H7 (cell line): ENCODE measurements at regions not wholly inside any gene's neighbourhood (a gene's known extent, or its start where the extent isn't known, plus 50 kb on each side); places are given as distances from the start of the nearest gene placed in this dataset.

Experiments
- DNase-seq: peaks from one replicate; pipeline ENCODE4 v3.0.0; 2012
- H3K27me3 ChIP-seq: 2 replicates; pipeline ENCODE4 v1.6.0; 2011; ENCODE audit warnings: mild to moderate bottlenecking, low read length; ENCODE audit not compliant: control insufficient read depth, insufficient read depth
- H3K36me3 ChIP-seq: replicated peaks from 2 replicates; pipeline ENCODE4 v1.5.1; 2011; ENCODE audit warnings: low read length; ENCODE audit not compliant: control insufficient read depth, insufficient read depth
- H3K4me3 ChIP-seq: 2 replicates; pipeline ENCODE4 v1.5.1; 2011; ENCODE audit warnings: low read depth, mild to moderate bottlenecking, control low read depth, low read length, moderate library complexity; ENCODE audit not compliant: insufficient read depth

DNA sequence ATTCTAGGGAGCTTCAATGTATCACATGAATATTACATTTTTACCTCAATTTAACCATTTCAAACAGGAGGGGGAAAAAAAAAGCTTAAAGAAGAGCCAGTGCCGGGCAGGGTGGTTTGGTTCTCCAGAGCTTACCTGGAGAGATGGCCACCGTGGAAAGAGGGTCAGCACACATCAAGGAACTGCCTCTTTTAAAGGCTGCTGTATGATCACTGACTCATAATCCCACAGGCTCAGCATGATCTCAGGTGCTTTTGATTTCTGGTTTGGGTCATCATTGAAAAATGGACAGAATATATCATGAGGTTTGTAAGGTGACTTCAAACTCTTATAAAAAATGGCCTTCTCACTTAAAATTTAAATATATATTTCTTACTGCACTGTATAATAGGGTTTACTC is 67.5 kb upstream of the MDFIC start:
- no peaks in the 10 kb centered on the region for H3K27me3 ChIP-seq
- H3K4me3 ChIP-seq = no peak overlapping the region
- no peaks in the 10 kb centered on the region for H3K36me3 ChIP-seq
- no peak for DNase-seq

DNA sequence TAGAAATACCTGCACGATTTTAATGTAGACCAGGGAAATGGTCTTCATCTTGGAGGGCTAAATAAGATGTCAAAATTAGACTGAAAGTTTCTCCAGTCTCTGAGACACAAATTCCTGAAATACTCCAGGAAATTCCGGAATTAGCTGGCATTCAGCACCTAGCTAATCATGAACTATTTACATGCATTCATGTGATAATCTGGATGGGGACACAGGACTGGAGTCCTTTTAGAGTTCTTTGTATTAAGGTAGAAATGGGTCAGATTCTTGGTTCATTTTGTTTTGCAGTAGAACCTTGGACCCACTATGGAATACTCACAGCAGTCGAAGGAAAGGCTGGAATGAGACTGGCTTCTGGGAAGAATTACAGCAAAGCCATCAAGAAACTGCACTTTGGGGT is 65.3 kb upstream of the MDFIC start:
- Histone ChIP-seq H3K36me3 (no peaks in the 10 kb centered on the region), H3K4me3 (no peak overlapping the region), H3K27me3 (no peaks in the 10 kb centered on the region)
- DNase-seq = no peak

DNA sequence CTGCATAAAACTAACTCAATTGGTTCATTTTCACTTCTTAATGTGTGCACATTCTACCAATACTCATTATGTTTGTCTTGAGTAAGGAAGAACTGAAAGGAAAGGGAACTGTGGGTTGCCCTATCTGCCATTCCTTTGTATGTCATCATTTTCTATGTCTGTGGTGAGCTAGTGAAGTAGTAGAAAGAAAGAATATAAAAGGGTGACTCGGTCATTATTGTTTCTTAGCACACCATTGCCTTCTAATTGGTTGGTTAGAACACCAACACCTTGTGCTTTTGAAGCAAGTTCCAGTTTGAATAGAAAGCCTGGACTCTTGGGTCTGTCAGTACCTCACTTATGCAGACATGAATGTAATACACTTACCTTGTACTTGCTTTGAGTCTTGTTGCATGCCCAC is 64.3 kb upstream of the MDFIC start:
- no peak for DNase-seq
- no peak overlapping the region for H3K4me3 ChIP-seq

DNA sequence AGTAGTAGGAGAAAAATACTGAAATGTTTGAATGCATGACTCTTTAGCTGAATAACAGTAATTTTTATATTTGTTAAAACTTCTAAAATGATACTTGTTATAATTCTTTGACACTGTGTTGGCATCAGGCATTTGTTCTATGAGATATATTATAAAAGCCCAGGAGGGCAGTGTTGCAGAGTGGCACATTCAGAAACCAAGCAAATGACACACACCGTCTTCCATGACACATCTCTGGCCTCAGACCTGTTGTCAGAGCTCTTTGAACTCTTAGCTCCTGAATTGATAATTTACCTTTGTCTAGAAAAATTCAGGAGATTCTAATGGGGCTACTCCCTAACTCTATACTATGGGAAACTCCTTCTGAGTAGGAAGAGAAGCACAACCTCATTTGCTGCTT is 62.4 kb upstream of the MDFIC start:
- H3K27me3 ChIP-seq = no peaks in the 10 kb centered on the region
- no peak overlapping the region for H3K4me3 ChIP-seq
- H3K36me3 ChIP-seq = no peaks in the 10 kb centered on the region
- DNase-seq = no peak

More for the DNA sequence above, 64.3 kb upstream of the MDFIC start:
- Histone ChIP-seq H3K36me3 (no peaks in the 10 kb centered on the region), H3K27me3 (no peaks in the 10 kb centered on the region)

DNA sequence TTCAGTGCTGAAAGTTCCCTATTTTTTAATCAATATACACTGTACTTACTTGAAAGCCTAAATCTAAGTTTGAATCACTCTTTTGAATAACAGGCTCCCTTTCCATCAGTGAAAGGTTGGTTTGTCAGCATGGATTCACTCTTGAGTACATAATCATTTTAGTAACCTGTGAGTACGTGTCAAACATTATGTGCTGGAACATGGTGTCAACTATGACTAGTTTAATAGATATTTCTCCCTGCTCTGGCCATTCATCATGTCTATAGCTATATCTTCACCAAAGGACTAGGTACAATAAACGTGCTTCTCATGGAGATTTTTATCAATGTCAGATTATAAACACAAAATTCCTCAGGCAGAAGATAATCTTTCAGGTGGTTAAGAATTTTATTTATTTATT is 61.7 kb upstream of the MDFIC start:
- no peaks in the 10 kb centered on the region for H3K27me3 ChIP-seq
- H3K4me3 ChIP-seq = no peak overlapping the region
- DNase-seq = no peak
- no peaks in the 10 kb centered on the region for H3K36me3 ChIP-seq

DNA sequence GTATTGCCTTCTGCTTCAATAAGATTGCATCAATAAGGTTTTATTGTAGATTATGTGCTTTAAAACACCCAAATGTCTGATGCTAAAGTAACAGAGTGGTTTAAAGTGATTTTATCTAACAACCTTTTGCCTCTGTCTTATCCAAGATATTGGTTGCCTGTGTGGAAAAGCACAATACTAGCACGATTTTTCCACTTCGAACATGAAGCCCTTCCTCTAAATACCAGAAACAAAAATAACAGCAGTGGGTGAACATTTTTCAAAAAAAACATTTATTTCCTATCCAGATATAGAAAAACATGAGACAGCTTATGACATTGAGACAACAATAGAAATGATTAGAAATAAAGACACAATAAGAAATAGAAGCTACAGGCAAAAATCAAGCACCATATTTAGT is 59.5 kb upstream of the MDFIC start:
- no peak for DNase-seq
- Histone ChIP-seq H3K27me3 (no peaks in the 10 kb centered on the region), H3K4me3 (no peak overlapping the region), H3K36me3 (no peaks in the 10 kb centered on the region)

DNA sequence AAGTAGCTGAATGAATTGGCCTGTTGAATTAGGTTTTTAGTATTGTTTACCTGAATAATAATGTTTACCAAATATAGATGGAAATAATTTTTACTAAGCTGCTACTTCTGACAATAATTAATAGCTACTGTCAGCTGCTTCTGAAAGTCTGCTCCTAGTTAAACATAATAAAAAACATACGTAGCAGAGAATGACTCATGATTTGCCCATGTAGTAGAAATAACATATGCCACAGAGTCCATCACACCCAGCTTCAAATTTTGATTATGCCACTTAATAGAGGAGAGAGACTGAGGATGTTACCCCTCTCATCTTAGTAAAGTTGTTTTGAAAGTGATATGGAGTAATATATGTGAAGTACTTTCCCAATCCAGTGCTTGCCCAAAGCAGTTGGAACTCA is 57.6 kb upstream of the MDFIC start:
- H3K27me3 ChIP-seq = no peaks in the 10 kb centered on the region
- DNase-seq = no peak
- no peaks in the 10 kb centered on the region for H3K36me3 ChIP-seq
- no peak overlapping the region for H3K4me3 ChIP-seq

DNA sequence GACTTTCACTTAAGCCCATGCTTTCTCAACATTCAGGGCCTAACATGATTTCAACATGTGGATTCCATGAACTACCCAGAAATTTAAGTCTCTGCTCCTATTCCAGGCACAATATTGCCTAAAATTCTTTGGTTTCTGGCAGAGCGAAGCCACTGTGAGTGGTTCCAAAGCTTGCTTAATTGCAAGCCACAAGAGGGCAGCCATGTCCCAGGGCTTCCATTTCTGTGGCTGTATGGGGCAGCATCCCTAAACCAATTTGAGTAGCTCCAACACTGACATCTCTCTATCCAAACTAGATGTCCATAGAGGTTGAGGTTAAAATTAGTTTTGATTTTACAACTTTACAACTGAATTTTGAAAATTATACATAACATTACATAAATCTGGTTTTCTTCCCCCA is 56.3 kb upstream of the MDFIC start:
- DNase-seq = peak; percentile 5
- Histone ChIP-seq H3K36me3 (no peaks in the 10 kb centered on the region), H3K4me3 (no peak overlapping the region), H3K27me3 (no peaks in the 10 kb centered on the region)
